LNCaP clone FGC (cell line): ENCODE measurements at regions not wholly inside any gene's neighbourhood (a gene's known extent, or its start where the extent isn't known, plus 50 kb on each side); places are given as distances from the start of the nearest gene placed in this dataset.

Experiments
- DNase-seq: peaks from one replicate; pipeline ENCODE4 v3.0.0-alpha.2; 2011; ENCODE audit warnings: low read depth
- H3K4me3 ChIP-seq: 2 replicates; pipeline ENCODE4 v1.5.1; 2011; ENCODE audit warnings: mild to moderate bottlenecking, low read depth, low read length, control low read depth
- TF ChIP-seq, protein P1 (sequence below): IDR thresholded peaks from 2 replicates; pipeline ENCODE4 v1.5.1; 2012; ENCODE audit warnings: mild to moderate bottlenecking; ENCODE audit not compliant: control insufficient read depth, insufficient read depth; ENCODE audit errors: extremely low read depth

- TF ChIP-seq, protein P1, sequence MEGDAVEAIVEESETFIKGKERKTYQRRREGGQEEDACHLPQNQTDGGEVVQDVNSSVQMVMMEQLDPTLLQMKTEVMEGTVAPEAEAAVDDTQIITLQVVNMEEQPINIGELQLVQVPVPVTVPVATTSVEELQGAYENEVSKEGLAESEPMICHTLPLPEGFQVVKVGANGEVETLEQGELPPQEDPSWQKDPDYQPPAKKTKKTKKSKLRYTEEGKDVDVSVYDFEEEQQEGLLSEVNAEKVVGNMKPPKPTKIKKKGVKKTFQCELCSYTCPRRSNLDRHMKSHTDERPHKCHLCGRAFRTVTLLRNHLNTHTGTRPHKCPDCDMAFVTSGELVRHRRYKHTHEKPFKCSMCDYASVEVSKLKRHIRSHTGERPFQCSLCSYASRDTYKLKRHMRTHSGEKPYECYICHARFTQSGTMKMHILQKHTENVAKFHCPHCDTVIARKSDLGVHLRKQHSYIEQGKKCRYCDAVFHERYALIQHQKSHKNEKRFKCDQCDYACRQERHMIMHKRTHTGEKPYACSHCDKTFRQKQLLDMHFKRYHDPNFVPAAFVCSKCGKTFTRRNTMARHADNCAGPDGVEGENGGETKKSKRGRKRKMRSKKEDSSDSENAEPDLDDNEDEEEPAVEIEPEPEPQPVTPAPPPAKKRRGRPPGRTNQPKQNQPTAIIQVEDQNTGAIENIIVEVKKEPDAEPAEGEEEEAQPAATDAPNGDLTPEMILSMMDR = no peak
- DNase-seq = no peak
- H3K4me3 ChIP-seq = no peak overlapping the region
Observed at GRCh38 chr10:128606055-128606454, 479.8 kb upstream of the MKI67 start.

- TF ChIP-seq, protein P1 = no peak
- no peak overlapping the region for H3K4me3 ChIP-seq
- DNase-seq = no peak
Observed at GRCh38 chr10:128608791-128609190, 482.6 kb upstream of the MKI67 start.

GRCh38 chr10:128609460-128609859 is 483.2 kb upstream of the MKI67 start:
- H3K4me3 ChIP-seq = no peak overlapping the region
- TF ChIP-seq, protein P1 = no peak
- DNase-seq = no peak

DNA sequence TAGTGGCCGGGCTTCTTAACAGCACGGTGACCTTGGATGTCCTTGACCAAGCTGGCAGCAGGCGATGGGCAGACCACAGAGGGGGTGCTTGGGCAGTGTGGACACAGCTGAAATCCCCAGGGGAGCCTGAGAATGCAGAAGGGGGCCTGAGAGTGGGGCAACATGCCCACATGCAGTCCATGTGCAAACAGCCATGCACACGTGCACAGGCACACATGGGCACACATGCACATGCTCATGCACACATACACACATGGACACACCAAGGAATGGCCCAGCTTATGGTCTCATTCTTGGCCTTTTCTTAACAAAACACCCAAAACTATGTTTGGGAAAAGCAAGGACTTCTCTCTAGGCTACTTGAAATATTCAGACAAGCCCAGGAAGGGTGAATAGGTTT is 483.9 kb upstream of the MKI67 start:
- H3K4me3 ChIP-seq = no peak overlapping the region
- DNase-seq = no peak
- TF ChIP-seq, protein P1 = no peak

DNA sequence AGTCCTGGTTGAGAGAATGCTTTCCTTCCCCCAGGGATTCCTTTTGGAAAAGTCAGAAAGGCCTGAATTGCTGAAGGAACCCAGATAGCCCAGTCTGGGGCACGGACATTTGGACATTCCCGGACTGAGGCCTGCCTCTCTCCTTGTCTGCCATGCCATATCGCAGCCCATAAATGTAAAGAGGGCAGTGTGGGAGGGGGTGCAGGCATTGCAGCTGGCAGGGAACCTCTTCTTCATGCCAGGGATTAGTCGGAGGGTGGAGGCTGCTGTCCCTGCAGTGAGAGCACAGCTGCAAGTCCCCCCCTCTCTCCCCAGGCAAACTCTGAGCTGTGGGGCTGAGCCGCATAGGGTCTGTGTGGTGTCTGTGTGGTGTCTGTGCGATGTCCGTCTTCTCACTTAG is 486.0 kb upstream of the MKI67 start:
- TF ChIP-seq, protein P1 = no peak
- DNase-seq = no peak

GRCh38 chr10:128612631-128613030 is 486.4 kb upstream of the MKI67 start:
- H3K4me3 ChIP-seq = no peak overlapping the region
- TF ChIP-seq, protein P1 = no peak
- DNase-seq = no peak

More for the DNA sequence above, 486.0 kb upstream of the MKI67 start:
- H3K4me3 ChIP-seq = no peak overlapping the region

DNA sequence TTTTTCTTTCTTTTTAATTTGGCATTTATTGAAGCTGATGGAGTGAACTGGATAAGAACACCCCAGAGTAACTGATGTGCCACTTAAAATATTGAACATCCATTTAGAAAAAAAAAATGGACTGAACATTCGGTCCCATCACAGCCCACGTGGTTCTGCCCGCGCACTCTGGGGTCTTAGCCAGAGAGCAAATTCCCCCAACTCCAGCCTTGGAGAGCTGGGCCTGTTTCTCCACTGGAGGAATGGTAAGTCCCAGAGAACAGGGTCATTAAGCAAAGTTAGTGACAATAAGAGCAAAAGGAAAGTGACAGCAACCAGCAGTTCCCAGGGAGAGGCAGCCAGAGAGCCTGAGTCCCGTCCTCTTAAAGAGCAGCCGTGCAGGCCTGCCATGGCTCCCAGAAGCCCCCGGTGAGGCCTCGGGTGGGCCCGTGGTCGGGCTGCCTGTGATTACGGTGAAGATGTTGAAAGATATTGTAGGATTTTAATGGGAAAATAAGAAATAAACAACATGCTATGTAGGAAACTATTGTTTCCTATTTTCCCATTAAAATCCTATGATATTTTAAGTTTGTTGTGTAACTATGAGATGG is 487.9 kb upstream of the MKI67 start:
- DNase-seq = no peak
- H3K4me3 ChIP-seq = no peak overlapping the region
- TF ChIP-seq, protein P1 = no peak
